Neural cell (in vitro differentiated cells): ENCODE measurements at regions not wholly inside any gene's neighbourhood (a gene's known extent, or its start where the extent isn't known, plus 50 kb on each side); places are given as distances from the start of the nearest gene placed in this dataset.

Experiments used
- H2AFZ ChIP-seq: fragments of 200-600, 300-800 bp; sonication (generic), shearing (Covaris generic); 2 replicates; pipeline ENCODE4 v1.6.0; 2014; ENCODE audit warnings: low read depth, mild to moderate bottlenecking, antibody characterized with exemption, low read length, moderate library complexity
- H3F3A ChIP-seq: fragments of 200-600 bp; shearing (Covaris generic); 2 replicates; pipeline ENCODE4 v1.6.1; 2016; ENCODE audit warnings: mild to moderate bottlenecking, moderate library complexity, mixed read lengths, antibody characterized with exemption, low read length; ENCODE audit not compliant: insufficient read depth, poor library complexity, severe bottlenecking
- H3K27ac ChIP-seq: fragments of 200-600, 300-800 bp; sonication (generic), shearing (Covaris generic); 2 replicates; pipeline ENCODE4 v1.5.1; 2014; ENCODE audit warnings: mild to moderate bottlenecking, low read length, moderate library complexity
- H3K27me3 ChIP-seq: fragments of 300-800, 200-600 bp; sonication (generic), shearing (Covaris generic); 2 replicates; pipeline ENCODE4 v1.6.0; 2014; ENCODE audit warnings: mild to moderate bottlenecking, low read depth, low read length, moderate library complexity; ENCODE audit not compliant: insufficient read depth
- H3K36me3 ChIP-seq: fragments of 300-800, 200-600 bp; sonication (generic), shearing (Covaris generic); 2 replicates; pipeline ENCODE4 v1.5.1; 2014; ENCODE audit warnings: mild to moderate bottlenecking, antibody characterized with exemption, low read length, moderate library complexity; ENCODE audit not compliant: insufficient read depth
- H3K4me2 ChIP-seq: fragments of 300-800, 200-600 bp; sonication (generic), shearing (Covaris generic); 2 replicates; pipeline ENCODE4 v1.6.0; 2014; ENCODE audit warnings: mild to moderate bottlenecking, low read length
- H3K4me3 ChIP-seq: fragments of 300-800, 200-600 bp; sonication (generic), shearing (Covaris generic); 2 replicates; pipeline ENCODE4 v1.5.1; 2014; ENCODE audit warnings: mild to moderate bottlenecking, low read length, moderate library complexity
- H3K79me2 ChIP-seq: fragments of 200-600 bp; shearing (Covaris generic); replicated peaks from 2 replicates; pipeline ENCODE4 v1.6.0; 2014; ENCODE audit warnings: mild to moderate bottlenecking, low read length, moderate library complexity; ENCODE audit not compliant: insufficient read depth
- H3K9ac ChIP-seq: fragments of 300-800, 200-600 bp; sonication (generic), shearing (Covaris generic); 2 replicates; pipeline ENCODE4 v1.6.1; 2016; ENCODE audit warnings: mild to moderate bottlenecking, low read length, mixed read lengths
- H3K9me2 ChIP-seq: fragments of 200-600 bp; shearing (Covaris generic); 2 replicates; pipeline ENCODE4 v1.6.1; 2016; ENCODE audit warnings: mild to moderate bottlenecking, low read length, mixed read lengths; ENCODE audit not compliant: insufficient read depth
- H3K9me3 ChIP-seq: fragments of 200-600, 300-800 bp; sonication (generic), shearing (Covaris generic); 2 replicates; pipeline ENCODE4 v1.6.1; 2016; ENCODE audit warnings: mild to moderate bottlenecking, mixed run types, low read length, moderate library complexity, mixed read lengths
- H4K20me1 ChIP-seq: fragments of 200-600 bp; shearing (Covaris generic); 2 replicates; pipeline ENCODE4 v1.6.1; 2016; ENCODE audit warnings: mild to moderate bottlenecking, mixed run types; ENCODE audit not compliant: insufficient read depth
- EP300 ChIP-seq: fragments of 450-650 bp; conservative IDR thresholded peaks from 2 replicates; pipeline ENCODE4 v1.6.1; 2014; ENCODE audit warnings: antibody characterized with exemption, mild to moderate bottlenecking, moderate library complexity; ENCODE audit not compliant: poor library complexity, severe bottlenecking
- EZH2 ChIP-seq: fragments of 200-600, 300-800 bp; shearing (Covaris generic), sonication (generic); IDR thresholded peaks from 2 replicates; pipeline ENCODE4 v1.6.1; 2014; ENCODE audit warnings: antibody characterized with exemption, low read length, borderline replicate concordance, mild to moderate bottlenecking; ENCODE audit not compliant: insufficient read depth, poor library complexity, severe bottlenecking
- MXI1 ChIP-seq: fragments of 450-650 bp; conservative IDR thresholded peaks from 2 replicates; pipeline ENCODE4 v1.6.1; 2014; ENCODE audit warnings: antibody characterized with exemption, mild to moderate bottlenecking; ENCODE audit not compliant: poor library complexity, severe bottlenecking
- POLR2AphosphoS5 ChIP-seq: IDR thresholded peaks from 2 replicates; pipeline ENCODE4 v1.6.1; 2012
- RAD21 ChIP-seq: fragments of 450-650 bp; conservative IDR thresholded peaks from 2 replicates; pipeline ENCODE4 v1.6.1; 2014; ENCODE audit warnings: antibody characterized with exemption, mild to moderate bottlenecking, moderate library complexity
- SMC3 ChIP-seq: fragments of 450-650 bp; conservative IDR thresholded peaks from 2 replicates; pipeline ENCODE4 v1.6.1; 2014; ENCODE audit warnings: antibody characterized with exemption, mild to moderate bottlenecking, moderate library complexity; ENCODE audit not compliant: poor library complexity
- TAF1 ChIP-seq: IDR thresholded peaks from 2 replicates; pipeline ENCODE4 v1.6.1; 2012; ENCODE audit warnings: low read depth
- TF ChIP-seq, protein P1 (sequence below): fragments of 450-650 bp; IDR thresholded peaks from 2 replicates; pipeline ENCODE4 v1.5.1; 2014; ENCODE audit warnings: antibody characterized with exemption, mild to moderate bottlenecking, moderate library complexity; ENCODE audit not compliant: poor library complexity, severe bottlenecking
- TF ChIP-seq, protein P2 (sequence below): IDR thresholded peaks from 2 replicates; pipeline ENCODE4 v1.6.1; 2012; ENCODE audit warnings: borderline replicate concordance

DNA sequence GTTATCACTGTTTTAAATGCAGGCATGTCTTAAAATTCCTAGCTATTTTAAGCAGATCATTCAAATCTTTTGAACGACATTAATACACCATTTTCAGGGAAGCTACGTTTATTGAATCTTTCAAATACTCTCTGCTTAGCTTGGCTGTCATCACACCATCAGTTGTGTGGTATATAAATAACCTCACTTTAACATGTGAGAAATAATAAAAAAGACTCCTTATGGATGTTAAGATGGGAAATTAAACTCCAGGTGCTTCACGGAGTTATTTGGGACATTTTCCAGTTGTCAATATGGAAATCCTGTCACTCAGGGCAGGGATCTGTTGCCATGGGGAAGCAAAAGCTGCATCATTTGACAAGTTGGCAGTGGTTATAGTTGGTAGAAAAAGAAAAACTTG lies 649.2 kb upstream of the CDH2 start:
- H2AFZ ChIP-seq = no peak overlapping the region
- no peaks in the 10 kb centered on the region for H3K36me3 ChIP-seq
- no peaks in the 10 kb centered on the region for H3K9me2 ChIP-seq
- H3K27me3 ChIP-seq = no peaks in the 10 kb centered on the region
- H3K4me2 ChIP-seq = no peak overlapping the region
- no peak overlapping the region for H3K9ac ChIP-seq
- no peaks in the 10 kb centered on the region for H3K79me2 ChIP-seq
- H3K4me3 ChIP-seq = peak overlapping the region; percentile 23
- TF ChIP-seq, protein P1, sequence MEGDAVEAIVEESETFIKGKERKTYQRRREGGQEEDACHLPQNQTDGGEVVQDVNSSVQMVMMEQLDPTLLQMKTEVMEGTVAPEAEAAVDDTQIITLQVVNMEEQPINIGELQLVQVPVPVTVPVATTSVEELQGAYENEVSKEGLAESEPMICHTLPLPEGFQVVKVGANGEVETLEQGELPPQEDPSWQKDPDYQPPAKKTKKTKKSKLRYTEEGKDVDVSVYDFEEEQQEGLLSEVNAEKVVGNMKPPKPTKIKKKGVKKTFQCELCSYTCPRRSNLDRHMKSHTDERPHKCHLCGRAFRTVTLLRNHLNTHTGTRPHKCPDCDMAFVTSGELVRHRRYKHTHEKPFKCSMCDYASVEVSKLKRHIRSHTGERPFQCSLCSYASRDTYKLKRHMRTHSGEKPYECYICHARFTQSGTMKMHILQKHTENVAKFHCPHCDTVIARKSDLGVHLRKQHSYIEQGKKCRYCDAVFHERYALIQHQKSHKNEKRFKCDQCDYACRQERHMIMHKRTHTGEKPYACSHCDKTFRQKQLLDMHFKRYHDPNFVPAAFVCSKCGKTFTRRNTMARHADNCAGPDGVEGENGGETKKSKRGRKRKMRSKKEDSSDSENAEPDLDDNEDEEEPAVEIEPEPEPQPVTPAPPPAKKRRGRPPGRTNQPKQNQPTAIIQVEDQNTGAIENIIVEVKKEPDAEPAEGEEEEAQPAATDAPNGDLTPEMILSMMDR = no peak
- TF ChIP-seq RAD21 (no peak), MXI1 (no peak), EP300 (peak; percentile 94), EZH2 (no peak), SMC3 (no peak), POLR2AphosphoS5 (peak; percentile 76), TAF1 (no peak)
- TF ChIP-seq, protein P2, sequence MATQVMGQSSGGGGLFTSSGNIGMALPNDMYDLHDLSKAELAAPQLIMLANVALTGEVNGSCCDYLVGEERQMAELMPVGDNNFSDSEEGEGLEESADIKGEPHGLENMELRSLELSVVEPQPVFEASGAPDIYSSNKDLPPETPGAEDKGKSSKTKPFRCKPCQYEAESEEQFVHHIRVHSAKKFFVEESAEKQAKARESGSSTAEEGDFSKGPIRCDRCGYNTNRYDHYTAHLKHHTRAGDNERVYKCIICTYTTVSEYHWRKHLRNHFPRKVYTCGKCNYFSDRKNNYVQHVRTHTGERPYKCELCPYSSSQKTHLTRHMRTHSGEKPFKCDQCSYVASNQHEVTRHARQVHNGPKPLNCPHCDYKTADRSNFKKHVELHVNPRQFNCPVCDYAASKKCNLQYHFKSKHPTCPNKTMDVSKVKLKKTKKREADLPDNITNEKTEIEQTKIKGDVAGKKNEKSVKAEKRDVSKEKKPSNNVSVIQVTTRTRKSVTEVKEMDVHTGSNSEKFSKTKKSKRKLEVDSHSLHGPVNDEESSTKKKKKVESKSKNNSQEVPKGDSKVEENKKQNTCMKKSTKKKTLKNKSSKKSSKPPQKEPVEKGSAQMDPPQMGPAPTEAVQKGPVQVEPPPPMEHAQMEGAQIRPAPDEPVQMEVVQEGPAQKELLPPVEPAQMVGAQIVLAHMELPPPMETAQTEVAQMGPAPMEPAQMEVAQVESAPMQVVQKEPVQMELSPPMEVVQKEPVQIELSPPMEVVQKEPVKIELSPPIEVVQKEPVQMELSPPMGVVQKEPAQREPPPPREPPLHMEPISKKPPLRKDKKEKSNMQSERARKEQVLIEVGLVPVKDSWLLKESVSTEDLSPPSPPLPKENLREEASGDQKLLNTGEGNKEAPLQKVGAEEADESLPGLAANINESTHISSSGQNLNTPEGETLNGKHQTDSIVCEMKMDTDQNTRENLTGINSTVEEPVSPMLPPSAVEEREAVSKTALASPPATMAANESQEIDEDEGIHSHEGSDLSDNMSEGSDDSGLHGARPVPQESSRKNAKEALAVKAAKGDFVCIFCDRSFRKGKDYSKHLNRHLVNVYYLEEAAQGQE = peak; percentile 100
- no peaks in the 10 kb centered on the region for H3K9me3 ChIP-seq
- peak overlapping the region; percentile 75 for H3K27ac ChIP-seq
- H4K20me1 ChIP-seq = no peaks in the 10 kb centered on the region
- H3F3A ChIP-seq = no peaks in the 10 kb centered on the region

DNA sequence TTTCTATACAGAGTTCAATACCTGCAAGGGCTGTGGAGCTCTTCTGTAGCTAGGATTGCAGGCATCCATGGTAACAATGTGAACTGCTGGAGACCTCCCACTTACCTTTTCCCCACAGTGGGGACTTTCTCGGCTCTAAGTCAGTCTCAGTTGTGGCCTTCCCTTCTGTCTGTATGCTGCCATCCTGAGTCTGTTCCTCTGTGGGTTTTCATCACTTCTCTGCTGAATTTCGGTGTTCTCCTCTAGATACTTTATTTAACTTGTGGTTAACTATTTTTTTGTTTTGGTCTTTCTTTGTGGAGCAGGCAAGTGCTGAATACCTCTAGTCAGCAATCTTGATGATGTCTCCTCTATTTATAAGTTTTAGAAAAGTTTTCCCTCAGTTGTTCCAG lies 647.2 kb upstream of the CDH2 start:
- Histone ChIP-seq H3K4me2 (no peak overlapping the region), H4K20me1 (no peaks in the 10 kb centered on the region), H3K27ac (no peak overlapping the region), H3K27me3 (no peaks in the 10 kb centered on the region), H3K4me3 (no peak overlapping the region), H3K79me2 (no peaks in the 10 kb centered on the region), H3K9ac (no peak overlapping the region), H3F3A (no peaks in the 10 kb centered on the region), H2AFZ (no peak overlapping the region), H3K36me3 (no peaks in the 10 kb centered on the region), H3K9me3 (no peaks in the 10 kb centered on the region), H3K9me2 (no peaks in the 10 kb centered on the region)
- no peak for TF ChIP-seq RAD21
- TF ChIP-seq EP300 = no peak
- TF ChIP-seq, protein P1 = no peak
